ENCODE measurements at regions not wholly inside any gene's neighbourhood (a gene's known extent, or its start where the extent isn't known, plus 50 kb on each side); places are given as distances from the start of the nearest gene placed in this dataset.

DNA sequence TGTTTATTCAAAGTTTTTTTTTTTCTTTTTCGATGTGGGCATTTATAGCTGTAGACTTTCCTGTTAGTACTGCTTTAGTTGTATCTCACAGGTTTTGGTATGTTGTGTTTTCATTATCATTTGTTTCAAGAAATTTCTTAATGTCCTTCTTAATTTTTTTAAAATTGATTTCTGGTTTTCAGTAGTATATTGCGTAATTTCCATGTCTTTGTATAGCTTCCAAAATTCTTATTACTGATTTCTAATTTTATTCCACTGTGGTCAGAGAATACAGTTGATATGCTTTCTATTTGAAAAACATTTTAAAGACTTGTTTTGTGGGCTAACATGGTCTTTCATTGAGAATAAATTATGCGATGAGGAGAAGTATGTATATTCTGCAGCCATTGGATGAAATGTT, 463.2 kb upstream of the B3GALT2 start:
- intact Hi-C loops (cut with micrococcal nuclease): no loop called here
- no peaks in the 10 kb centered on the region for H3K27me3 Mint-ChIP-seq (ENCODE audit: insufficient read depth, unreplicated experiment)
- TF ChIP-seq, protein P1, sequence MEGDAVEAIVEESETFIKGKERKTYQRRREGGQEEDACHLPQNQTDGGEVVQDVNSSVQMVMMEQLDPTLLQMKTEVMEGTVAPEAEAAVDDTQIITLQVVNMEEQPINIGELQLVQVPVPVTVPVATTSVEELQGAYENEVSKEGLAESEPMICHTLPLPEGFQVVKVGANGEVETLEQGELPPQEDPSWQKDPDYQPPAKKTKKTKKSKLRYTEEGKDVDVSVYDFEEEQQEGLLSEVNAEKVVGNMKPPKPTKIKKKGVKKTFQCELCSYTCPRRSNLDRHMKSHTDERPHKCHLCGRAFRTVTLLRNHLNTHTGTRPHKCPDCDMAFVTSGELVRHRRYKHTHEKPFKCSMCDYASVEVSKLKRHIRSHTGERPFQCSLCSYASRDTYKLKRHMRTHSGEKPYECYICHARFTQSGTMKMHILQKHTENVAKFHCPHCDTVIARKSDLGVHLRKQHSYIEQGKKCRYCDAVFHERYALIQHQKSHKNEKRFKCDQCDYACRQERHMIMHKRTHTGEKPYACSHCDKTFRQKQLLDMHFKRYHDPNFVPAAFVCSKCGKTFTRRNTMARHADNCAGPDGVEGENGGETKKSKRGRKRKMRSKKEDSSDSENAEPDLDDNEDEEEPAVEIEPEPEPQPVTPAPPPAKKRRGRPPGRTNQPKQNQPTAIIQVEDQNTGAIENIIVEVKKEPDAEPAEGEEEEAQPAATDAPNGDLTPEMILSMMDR (IDR thresholded peaks at IDR 0.05; ENCODE audit: unreplicated experiment): no peak
- no peak overlapping the region for H3K4me3 Mint-ChIP-seq (ENCODE audit: unreplicated experiment)
- ChIA-PET CTCF (no interaction called here), POLR2A (interaction anchor here (0.7 to 0.8 kb wide), 2 partner anchors 14 to 32 kb away, joined by 3 read pairs; no protein-coding TSS in a partner anchor)
- H3K9me3 Mint-ChIP-seq (ENCODE audit: unreplicated experiment): peaks cover 30% of the 10 kb centered on the region
- no peak overlapping the region for H3K27ac Mint-ChIP-seq (ENCODE audit: low read depth, unreplicated experiment)
- H3K36me3 Mint-ChIP-seq (ENCODE audit: insufficient read depth, unreplicated experiment): no peaks in the 10 kb centered on the region
- no peak for DNase-seq (ENCODE audit: unreplicated experiment)
- BruUV-seq (replicated peaks): no TSS peak
- no peaks in the 10 kb centered on the region for H3K4me1 Mint-ChIP-seq (ENCODE audit: insufficient read depth, unreplicated experiment)

- peaks cover 16% of the 10 kb centered on the region for H3K9me3 Mint-ChIP-seq (ENCODE audit: unreplicated experiment)
- TF ChIP-seq, protein P1 (IDR thresholded peaks at IDR 0.05; ENCODE audit: unreplicated experiment): no peak
- no peaks in the 10 kb centered on the region for H3K36me3 Mint-ChIP-seq (ENCODE audit: insufficient read depth, unreplicated experiment)
- CTCF ChIA-PET: interaction anchor here (0.6 kb wide), 1 partner anchor 730 kb away, joined by 3 read pairs; no protein-coding TSS in a partner anchor
- no peak overlapping the region for H3K4me3 Mint-ChIP-seq (ENCODE audit: unreplicated experiment)
- no peaks in the 10 kb centered on the region for H3K27me3 Mint-ChIP-seq (ENCODE audit: insufficient read depth, unreplicated experiment)
- DNase-seq (ENCODE audit: unreplicated experiment): no peak
- BruUV-seq (replicated peaks): no TSS peak
- H3K4me1 Mint-ChIP-seq (ENCODE audit: insufficient read depth, unreplicated experiment): peaks cover under 1% of the 10 kb centered on the region
- POLR2A ChIA-PET: no interaction called here
- H3K27ac Mint-ChIP-seq (ENCODE audit: low read depth, unreplicated experiment): no peak overlapping the region
- intact Hi-C loops (cut with micrococcal nuclease): no loop called here
These were observed 448.5 kb upstream of the B3GALT2 start for GRCh38 chr1:193634876-193635275.

- DNase-seq (ENCODE audit: unreplicated experiment): peak; percentile 21
- H3K4me1 Mint-ChIP-seq (ENCODE audit: insufficient read depth, unreplicated experiment): peaks cover 4% of the 10 kb centered on the region
- TF ChIP-seq, protein P1 (IDR thresholded peaks at IDR 0.05; ENCODE audit: unreplicated experiment): no peak
- no peaks in the 10 kb centered on the region for H3K27me3 Mint-ChIP-seq (ENCODE audit: insufficient read depth, unreplicated experiment)
- H3K4me3 Mint-ChIP-seq (ENCODE audit: unreplicated experiment): no peak overlapping the region
- H3K9me3 Mint-ChIP-seq (ENCODE audit: unreplicated experiment): peaks cover 13% of the 10 kb centered on the region
- intact Hi-C loops (cut with micrococcal nuclease): no loop called here
- no peaks in the 10 kb centered on the region for H3K36me3 Mint-ChIP-seq (ENCODE audit: insufficient read depth, unreplicated experiment)
- no TSS peak for BruUV-seq (replicated peaks)
- POLR2A ChIA-PET: no interaction called here
- no peak overlapping the region for H3K27ac Mint-ChIP-seq (ENCODE audit: low read depth, unreplicated experiment)
- CTCF ChIA-PET: interaction anchor here (0.8 kb wide), 1 partner anchor 22 kb away, joined by 3 read pairs; no protein-coding TSS in a partner anchor
These were observed 448.1 kb upstream of the B3GALT2 start for GRCh38 chr1:193634470-193634869.

- peaks cover 4% of the 10 kb centered on the region for H3K4me1 Mint-ChIP-seq (ENCODE audit: insufficient read depth, unreplicated experiment)
- POLR2A ChIA-PET: no interaction called here
These were observed 447.6 kb upstream of the B3GALT2 start for GRCh38 chr1:193633991-193634390.

More at GRCh38 chr1:193633991-193634390, 447.6 kb upstream of the B3GALT2 start:
- CTCF ChIA-PET: interaction anchor here (0.6 to 0.8 kb wide), 2 partner anchors 23 to 412 kb away, joined by 3 read pairs; no protein-coding TSS in a partner anchor
- DNase-seq (ENCODE audit: unreplicated experiment): no peak
- intact Hi-C loops (cut with micrococcal nuclease): no loop called here
- no peak overlapping the region for H3K4me3 Mint-ChIP-seq (ENCODE audit: unreplicated experiment)
- BruUV-seq (replicated peaks): no TSS peak
- TF ChIP-seq, protein P1 (IDR thresholded peaks at IDR 0.05; ENCODE audit: unreplicated experiment): no peak
- H3K27ac Mint-ChIP-seq (ENCODE audit: low read depth, unreplicated experiment): no peak overlapping the region
- H3K27me3 Mint-ChIP-seq (ENCODE audit: insufficient read depth, unreplicated experiment): no peaks in the 10 kb centered on the region
- peaks cover 8% of the 10 kb centered on the region for H3K9me3 Mint-ChIP-seq (ENCODE audit: unreplicated experiment)
- H3K36me3 Mint-ChIP-seq (ENCODE audit: insufficient read depth, unreplicated experiment): no peaks in the 10 kb centered on the region
